ENCODE measurements at regions not wholly inside any gene's neighbourhood (a gene's known extent, or its start where the extent isn't known, plus 50 kb on each side); places are given as distances from the start of the nearest gene placed in this dataset.

DNA sequence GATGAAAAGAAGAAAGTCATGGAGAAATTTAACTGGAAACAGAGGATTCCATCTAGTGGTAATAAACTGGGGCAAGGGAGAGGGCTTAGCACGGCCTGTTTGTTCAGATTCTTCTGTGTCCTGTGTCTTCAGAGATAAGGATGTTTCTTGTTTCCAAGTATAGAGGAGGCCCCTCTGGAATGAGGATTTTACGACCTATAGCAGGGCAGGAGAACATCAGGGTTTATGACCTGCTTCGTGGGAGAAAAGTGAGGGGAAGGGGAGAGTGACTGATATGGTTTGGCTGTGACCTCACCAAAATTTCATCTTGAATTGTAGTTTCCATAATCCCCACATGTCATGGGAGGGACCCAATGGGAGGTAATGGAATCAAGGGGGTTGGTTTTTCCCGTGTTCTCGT lies 93.0 kb upstream of the LDB2 start:
- TF ChIP-seq, protein P1, sequence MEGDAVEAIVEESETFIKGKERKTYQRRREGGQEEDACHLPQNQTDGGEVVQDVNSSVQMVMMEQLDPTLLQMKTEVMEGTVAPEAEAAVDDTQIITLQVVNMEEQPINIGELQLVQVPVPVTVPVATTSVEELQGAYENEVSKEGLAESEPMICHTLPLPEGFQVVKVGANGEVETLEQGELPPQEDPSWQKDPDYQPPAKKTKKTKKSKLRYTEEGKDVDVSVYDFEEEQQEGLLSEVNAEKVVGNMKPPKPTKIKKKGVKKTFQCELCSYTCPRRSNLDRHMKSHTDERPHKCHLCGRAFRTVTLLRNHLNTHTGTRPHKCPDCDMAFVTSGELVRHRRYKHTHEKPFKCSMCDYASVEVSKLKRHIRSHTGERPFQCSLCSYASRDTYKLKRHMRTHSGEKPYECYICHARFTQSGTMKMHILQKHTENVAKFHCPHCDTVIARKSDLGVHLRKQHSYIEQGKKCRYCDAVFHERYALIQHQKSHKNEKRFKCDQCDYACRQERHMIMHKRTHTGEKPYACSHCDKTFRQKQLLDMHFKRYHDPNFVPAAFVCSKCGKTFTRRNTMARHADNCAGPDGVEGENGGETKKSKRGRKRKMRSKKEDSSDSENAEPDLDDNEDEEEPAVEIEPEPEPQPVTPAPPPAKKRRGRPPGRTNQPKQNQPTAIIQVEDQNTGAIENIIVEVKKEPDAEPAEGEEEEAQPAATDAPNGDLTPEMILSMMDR (conservative IDR thresholded peaks at IDR 0.05; ENCODE audit: low read depth, low read length): no peak
- TF ChIP-seq EZH2 (IDR thresholded peaks at IDR 0.05; ENCODE audit: low read length, unreplicated experiment) (no peak), EZH2phosphoT487 (IDR thresholded peaks at IDR 0.05; ENCODE audit: borderline replicate concordance, low read length) (no peak)
